Skeletal muscle cell (primary cell): ENCODE measurements at regions not wholly inside any gene's neighbourhood (a gene's known extent, or its start where the extent isn't known, plus 50 kb on each side); places are given as distances from the start of the nearest gene placed in this dataset.

Source experiments
- DNase-seq: peaks from one replicate; pipeline ENCODE4 v3.0.0-alpha.2; 2010; ENCODE audit warnings: low read depth
- H3K4me3 ChIP-seq: 2 replicates; pipeline ENCODE4 v1.5.1; 2011; ENCODE audit warnings: low read depth, mild to moderate bottlenecking, control low read depth, low read length, moderate library complexity

DNA sequence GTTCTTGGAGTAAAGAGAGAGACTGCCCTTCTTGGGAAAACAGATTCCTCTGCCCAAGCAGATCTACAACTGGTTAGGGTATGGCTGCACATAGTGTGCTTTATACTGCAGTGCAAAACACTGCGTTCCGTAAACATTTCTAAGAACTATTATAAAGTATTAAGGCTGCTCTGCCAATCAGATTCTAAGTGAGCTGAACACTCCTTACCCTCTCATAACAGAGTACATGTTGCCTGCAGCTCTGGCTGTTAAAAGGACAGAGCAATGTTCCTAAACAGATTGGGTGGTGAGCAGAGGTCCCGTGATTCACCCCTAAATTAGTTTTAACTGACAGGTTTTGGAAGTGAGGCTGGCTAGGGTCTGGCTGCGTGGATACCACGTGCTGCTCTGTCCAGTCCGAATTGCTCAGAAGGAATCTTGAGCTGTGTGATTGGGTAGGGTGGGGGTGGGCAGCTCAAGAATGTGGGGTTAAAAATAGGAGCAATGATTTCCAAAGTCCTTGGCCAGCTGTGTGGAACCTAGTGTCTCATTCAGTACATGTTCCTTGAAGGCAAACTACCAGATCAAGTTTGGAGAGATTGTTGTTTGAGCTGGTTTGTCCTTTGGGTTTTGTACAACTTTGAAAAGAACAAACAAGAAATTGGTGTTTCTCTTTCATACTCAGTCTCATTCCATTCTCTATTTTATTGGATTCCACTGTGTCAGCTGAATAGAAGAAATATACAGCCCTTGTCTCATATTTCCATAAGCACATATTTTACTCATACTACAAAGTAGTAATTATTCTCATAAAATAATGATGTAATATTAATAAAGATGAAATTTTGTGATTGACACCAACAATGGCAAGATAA is 497.6 kb upstream of the CD180 start:
- peak; percentile 25 for DNase-seq
- H3K4me3 ChIP-seq, result no peak overlapping the region

DNA sequence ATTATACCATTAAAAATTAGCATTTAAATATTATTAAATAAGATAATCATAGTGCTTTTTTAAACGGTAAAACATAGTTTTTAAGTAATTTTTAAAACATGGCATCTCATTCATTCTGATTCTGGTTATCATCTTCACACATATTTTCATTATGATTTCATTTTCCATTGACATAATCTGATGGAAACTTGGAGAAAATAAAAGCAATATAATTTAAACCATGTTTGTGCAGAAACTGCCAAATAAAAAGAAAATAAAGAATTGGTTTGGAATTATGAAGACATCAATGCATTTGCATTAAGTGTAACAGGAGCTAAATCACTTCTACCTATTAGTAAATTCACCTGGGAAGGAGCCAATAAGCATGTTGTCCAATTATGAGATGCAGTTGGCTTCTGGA is 490.1 kb upstream of the CD180 start:
- no peak overlapping the region for H3K4me3 ChIP-seq
- DNase-seq, result no peak

DNA sequence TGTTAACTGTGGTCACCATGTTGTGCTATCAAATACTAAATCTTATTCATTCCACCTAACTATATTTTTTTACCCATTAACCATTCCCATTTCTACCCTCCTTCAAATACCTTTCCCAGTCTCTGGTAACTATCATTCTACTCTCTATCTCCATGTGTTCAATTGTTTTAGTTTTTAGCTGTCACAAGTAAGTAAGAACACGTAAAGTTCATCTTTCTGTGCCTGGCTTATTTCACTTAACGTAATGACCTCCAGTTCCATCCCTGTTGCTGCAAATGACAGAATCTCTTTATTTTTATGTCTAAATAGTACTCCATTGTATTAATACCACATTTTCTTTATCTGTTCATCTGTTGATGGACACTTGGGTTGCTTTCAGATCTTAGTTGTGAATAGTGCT is 485.1 kb upstream of the CD180 start:
- no peak overlapping the region for H3K4me3 ChIP-seq
- DNase-seq, result no peak

DNA sequence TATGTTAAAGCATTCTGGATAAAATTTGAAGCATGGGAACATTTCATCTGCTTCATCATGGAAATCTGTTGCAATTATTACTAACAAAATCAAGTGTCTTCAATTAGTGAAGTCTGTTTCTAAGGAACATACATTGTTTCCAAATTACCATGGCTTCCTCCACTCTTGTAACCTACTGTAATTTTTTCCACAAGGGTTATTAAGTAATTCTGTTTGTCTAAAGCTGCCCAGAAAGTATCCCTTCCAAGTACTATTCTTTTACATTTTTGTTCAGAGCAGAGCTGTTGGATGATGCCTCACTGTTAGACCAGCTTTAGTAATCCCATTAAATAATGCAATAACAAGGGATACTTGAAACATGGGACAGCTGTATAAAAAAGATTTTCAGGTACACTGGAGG is 483.5 kb upstream of the CD180 start:
- no peak for DNase-seq

DNA sequence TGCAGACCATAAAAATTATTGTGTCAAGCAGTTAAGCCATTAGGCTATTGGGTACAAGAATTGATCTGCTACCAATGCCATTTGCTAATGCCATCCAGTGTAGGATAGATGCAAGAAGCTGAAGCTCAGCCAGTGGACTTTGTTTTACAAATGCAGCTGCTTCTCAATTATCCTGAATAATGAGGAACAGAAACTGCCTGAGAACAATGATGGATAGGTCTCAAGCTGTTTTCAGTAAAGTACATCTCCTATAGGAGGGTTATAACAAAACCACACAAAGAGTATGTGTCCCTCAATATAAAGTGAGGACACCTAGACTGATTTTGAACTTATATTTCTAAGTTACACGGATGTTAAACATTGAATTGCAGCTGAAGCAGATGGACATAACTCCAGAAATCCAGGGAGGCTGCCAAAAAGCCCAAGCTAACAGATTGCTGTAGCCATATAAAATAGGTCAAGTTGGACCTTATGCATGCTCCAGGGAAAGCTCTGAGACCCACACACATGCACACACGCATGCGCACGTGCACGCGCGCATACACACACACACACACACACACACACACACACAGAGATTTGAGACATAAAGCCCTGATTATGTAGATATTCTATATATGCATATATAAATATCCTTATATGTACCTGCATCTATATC is 482.7 kb upstream of the CD180 start:
- DNase-seq, result no peak
- H3K4me3 ChIP-seq, result no peak overlapping the region

More for the DNA sequence above, 483.5 kb upstream of the CD180 start:
- H3K4me3 ChIP-seq, result no peak overlapping the region

DNA sequence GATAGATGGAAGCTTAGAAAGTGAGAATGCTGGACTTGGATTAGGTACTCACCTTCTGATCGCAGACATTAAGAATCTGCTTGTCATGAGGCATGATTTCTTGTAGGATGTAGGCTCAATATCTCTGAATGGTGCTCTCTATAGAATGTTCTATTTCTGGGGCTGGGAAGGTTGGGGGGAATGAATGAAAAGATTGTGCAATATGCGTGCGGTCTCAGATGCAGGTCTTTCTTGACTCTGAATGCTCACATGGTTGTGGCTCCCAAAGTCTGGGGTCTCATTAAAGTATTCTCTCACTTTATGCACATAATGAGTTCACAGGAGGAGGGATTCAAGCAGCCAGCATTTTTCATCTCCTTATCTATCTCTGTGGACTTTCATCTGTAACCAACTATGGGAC is 482.0 kb upstream of the CD180 start:
- no peak overlapping the region for H3K4me3 ChIP-seq
- DNase-seq, result no peak

DNA sequence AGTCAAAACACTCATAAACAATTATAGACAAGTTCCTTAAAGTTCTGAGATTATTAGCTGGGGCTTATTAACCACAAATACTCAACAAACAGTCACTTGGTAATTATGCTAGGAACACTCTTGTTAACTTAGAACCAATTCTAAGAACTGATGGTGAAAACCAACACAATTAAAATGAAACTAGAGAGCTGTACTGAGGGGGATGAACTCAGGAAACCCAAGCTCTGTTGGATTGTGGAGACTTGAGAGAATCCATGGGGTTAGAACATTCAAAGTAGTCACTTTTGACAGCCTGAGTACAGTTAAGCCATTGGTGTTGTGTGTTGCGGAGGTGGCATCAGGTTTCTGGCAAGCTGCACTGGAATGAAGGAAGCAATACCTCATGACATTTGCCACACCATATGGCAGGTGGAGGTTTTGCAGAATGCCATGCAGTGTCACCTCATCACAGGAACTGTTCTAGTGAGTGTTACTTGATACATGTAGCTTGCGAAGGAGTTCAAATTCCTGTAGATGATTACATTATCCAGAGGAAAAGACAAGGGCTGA is 480.9 kb upstream of the CD180 start:
- DNase-seq, result no peak
- no peak overlapping the region for H3K4me3 ChIP-seq

DNA sequence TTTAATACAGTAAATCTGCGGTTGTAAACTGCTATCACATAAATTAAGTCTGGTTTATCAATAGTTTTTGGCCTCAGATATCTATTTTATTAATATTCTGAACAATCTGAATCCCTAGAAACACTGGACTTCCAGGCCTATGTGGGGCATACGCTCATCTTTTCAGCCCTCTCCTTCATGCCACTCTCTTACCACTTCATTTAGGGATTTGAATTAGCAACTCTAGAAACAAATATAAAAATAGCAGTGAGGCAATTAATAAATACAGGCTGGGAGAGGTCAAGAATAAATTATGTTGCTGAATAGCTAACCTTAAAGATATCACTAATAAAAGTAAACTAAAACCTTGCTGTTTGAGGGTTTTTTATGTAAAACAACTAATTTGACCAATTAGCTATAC is 480.3 kb upstream of the CD180 start:
- DNase-seq, result no peak
- H3K4me3 ChIP-seq, result no peak overlapping the region

DNA sequence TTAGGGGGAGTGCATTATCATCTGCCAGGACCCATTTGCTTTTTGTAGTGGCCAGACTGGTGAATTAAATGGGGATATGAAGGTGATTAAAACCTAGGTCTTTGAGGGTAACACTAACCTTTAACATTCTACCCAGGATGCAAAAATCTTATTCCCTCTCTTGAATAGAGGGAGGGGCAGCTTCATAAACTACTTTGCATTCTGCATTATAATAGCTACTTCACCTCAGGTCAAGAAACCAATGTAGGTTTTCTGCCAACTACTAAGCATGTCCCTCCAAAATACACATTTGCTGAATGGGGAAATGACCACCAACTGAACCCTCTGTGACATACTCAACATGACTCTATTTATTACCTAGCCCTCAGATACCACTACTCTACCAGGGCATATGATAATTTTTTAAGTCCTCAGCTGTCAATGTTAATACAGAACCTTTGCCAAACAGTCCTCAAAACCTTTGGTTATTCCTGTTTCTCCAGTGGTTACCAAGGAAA is 477.6 kb upstream of the CD180 start:
- no peak for DNase-seq
- no peak overlapping the region for H3K4me3 ChIP-seq

DNA sequence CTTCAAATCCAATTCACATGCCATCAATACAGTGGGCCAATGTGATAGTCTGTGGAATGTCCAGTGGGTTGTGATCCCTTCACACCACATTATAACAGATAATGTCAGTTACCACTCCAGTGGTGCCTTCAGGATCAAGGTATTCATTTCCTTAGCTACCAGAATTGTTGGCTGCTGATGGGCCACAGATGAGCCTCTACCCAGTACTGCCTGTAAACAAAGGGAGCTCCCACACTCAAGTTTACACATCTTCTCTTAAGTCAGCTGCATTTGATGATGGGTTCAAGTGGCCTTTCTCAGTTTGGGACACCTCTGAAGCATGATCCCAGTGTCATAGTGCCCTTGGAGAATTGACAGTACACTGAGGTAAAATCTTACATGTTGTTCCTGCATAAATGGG is 477.0 kb upstream of the CD180 start:
- no peak overlapping the region for H3K4me3 ChIP-seq
- DNase-seq, result no peak

DNA sequence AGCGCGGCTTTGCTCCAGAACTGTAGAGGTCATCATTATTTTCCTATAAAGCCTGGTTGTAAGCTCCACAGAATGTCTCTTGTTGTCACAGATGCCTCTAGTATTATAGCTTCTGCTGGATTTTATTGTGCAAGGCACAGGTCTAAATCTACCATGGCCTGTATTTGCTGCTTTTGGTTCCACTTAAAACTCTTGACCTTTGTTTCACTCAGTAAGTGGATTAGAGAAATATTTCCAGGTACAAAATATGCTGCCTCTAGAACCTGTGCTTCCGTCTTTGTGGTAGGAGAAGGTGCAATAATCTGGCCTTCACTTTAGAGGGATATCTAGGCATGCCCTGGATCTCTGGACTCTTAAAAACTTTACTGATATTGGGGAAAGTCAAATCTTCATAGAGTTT is 476.6 kb upstream of the CD180 start:
- DNase-seq, result no peak
- H3K4me3 ChIP-seq, result no peak overlapping the region

DNA sequence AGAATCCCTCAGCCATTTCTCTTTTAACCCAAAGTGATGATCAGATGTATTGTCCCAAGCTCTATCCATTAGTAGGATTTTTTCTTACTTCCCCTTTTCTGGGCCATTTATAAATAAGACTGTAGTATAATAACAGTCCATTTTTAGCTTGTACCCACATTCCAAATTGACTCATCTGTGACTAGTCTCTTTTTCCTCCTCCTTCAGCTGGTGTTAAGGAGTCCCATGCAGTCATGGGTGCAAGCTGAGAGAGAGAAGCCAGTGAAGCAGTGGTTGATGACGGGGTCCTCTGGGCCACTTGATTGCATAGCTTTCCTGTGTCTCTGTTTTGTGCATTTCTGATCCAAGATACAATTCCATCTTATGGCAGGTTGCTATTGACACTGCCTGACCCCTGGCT is 476.0 kb upstream of the CD180 start:
- no peak overlapping the region for H3K4me3 ChIP-seq
- no peak for DNase-seq

DNA sequence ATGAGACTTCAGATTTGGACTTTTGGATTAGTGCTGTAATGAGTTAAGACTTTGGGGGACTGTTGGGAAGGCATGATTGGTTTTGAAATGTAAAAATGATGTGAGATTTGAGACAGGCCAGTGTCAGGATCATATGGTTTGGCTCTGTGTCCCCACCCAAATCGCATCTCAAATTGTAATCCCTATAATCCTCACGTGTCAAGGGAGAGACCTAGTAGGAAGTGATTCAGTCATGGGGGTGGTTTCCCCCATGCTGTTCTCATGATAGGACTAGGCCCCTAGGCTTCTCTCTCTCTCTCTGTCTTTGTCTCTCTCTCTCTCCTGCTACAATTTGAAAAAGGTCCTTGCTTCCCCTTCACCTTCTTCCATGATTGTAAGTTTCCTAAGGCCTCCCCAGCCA is 473.3 kb upstream of the CD180 start:
- H3K4me3 ChIP-seq, result no peak overlapping the region
- no peak for DNase-seq

DNA sequence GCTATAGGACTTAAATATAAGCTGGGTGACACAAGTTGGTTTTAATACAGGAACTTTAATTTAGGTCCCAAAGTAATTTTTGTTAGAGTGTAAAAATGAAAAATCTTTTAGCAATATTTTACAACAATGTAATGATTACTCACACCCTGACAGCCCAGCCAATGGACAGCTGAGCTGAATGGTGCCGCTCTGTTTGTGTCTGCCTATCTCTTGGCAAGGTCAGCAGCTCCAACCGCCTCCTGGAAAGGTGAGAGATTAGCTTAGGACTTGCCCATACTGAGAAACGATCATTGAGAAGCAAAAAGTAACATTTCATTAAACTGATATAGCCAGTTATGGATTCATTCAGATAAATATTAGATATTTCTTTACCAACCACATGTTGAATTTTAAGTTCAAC is 463.6 kb upstream of the CD180 start:
- H3K4me3 ChIP-seq, result no peak overlapping the region
- no peak for DNase-seq

DNA sequence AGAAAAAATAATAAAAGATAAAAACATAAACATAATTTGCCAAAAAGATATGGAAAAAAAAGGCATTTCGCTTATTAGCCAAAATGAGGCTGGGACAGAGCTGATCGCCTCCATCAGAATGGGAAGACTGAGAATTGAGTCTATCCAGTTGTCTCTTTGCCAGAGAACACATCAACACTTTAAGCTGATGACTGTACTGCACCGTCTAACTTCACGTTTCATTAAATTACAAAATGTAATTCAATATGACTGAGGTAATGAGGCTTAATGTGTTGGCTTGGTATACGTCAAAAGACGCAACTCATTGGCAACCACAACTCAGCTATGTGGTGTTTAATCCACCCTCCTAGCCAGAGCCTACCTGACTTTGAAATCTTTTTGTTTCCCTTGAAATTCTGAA is 462.7 kb upstream of the CD180 start:
- no peak overlapping the region for H3K4me3 ChIP-seq
- no peak for DNase-seq

DNA sequence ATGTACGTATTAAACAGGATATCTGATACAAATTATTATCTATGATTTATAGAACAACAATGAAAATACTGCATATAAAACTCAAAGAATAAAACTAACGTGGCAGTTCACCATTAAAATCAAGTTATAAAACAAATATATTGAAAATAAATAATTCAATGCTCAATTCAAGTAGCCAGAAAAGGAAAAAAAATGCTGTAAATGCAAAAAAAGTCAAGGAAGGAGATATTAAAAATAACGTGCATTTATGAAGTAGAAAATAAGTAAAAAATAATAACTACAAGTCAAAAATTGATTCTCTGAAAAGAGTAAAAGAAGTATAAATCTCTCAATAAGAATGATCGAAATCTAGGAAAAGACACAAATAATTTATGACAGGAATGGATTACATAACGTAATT is 460.5 kb upstream of the CD180 start:
- DNase-seq, result no peak
- H3K4me3 ChIP-seq, result no peak overlapping the region

DNA sequence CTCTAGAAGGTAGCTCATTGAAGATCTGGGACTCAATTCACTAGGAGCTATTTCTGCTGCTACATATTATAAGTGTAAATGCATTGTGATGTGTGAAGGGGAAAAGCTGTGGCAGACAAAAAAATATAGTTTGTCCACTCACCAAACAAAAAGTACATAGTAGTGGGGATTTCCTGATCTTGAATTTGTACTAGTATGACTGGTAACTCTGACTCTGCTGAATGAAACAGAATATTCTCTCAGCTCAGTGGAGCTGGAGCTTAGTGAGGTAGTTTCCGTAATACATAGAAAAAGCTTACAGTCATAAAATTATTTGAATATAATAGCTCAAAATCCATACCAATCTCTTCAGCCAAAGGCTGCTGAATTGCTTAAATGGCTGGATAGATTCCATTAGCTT is 455.6 kb upstream of the CD180 start:
- DNase-seq, result no peak
- H3K4me3 ChIP-seq, result no peak overlapping the region

DNA sequence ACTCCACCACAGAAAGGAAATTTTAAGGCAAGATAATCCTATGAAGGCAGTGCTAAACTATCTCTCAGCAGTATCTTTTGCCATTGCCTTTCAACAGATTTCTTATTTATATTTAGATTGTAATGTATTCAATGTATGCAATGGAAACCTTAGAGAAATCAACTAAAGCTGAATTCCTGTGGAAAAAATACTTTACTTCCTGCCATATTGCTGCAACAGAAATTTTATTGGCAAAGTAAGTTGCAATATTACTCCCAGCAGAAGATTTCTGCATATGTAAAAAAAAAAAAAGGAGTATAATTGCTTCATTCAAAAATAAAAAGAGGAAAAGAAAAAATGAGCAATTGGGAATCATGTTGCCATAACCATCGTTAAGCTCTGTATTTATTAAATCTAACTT is 454.6 kb upstream of the CD180 start:
- DNase-seq, result no peak
- H3K4me3 ChIP-seq, result no peak overlapping the region

DNA sequence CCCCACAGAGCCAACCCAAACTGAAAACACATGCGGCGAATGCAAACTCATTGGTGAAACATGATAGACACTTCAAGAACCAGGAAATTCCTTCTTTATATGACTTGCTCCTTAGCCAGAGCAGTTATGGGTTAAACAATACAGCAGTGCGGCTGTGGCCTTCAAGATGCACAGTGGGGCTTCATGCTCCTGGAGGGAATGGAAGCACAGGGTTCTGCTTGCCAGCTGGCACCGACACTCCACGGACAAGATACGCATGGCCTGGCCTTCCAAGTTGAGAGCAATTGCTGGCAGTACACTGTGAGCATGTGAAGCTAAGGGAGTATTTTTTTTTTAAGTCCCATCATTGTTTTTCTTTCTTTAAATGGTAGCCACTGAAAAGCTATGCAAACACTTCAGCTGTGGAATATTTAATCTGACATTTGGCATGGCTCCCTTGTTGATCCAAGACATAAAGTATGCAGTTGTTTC is 451.6 kb upstream of the CD180 start:
- peak; percentile 87 for DNase-seq
- H3K4me3 ChIP-seq, result no peak overlapping the region

DNA sequence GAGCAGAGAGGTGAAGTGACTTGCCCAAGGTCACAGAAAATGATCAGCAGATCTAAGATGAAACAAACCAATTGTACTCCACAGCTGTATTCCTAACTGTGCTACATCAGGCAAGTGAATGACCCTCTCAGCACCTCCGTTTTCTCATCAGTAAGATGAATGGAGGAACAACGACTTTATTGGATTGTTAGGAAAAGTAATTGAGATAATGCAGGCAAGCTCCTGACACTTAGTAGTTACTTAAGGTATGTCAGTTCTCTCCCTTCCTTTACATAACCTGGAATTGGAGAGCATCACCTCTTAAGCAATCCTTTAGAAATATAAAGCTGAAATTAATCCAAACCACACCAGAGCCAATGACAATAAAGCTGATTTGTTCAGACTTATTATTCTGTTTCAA is 451.2 kb upstream of the CD180 start:
- DNase-seq, result no peak
- no peak overlapping the region for H3K4me3 ChIP-seq
